H1 (cell line): ENCODE measurements at regions not wholly inside any gene's neighbourhood (a gene's known extent, or its start where the extent isn't known, plus 50 kb on each side); places are given as distances from the start of the nearest gene placed in this dataset.

ENCODE experiments used
- CTCF ChIA-PET: fragments of 300-600 bp; sonication (Branson Sonifier 250); formaldehyde crosslinking; loops from one replicate; lab custom pipeline; 2021; ENCODE audit not compliant: partially characterized antibody; lab: Charles Lee
- POLR2A ChIA-PET: fragments of 300-600 bp; sonication (Branson Sonifier 250); formaldehyde crosslinking; loops from one replicate; lab custom pipeline; 2021; ENCODE audit warnings: inconsistent platforms; ENCODE audit not compliant: partially characterized antibody; lab: Charles Lee
- DNase-seq, 2 experiments: peaks; one replicate each; pipeline versions ENCODE4 v3.0.0 to v3.0.0-alpha.2; 2010 to 2022; ENCODE audit warnings: low spot score in 2 of 2, low read depth in 1 of 2, mixed read lengths in 1 of 2
- FAIRE-seq: peaks from 2 replicates; lab custom pipeline; 2011; peaks lifted over from hg19 to GRCh38; lab: Jason Lieb, UNC
- H2AFZ ChIP-seq: 2 replicates; pipeline ENCODE4 v1.8.1; 2012; ENCODE audit warnings: low read length, inconsistent platforms
- H2AK5ac ChIP-seq: 2 replicates; pipeline ENCODE4 v1.6.1; 2013; ENCODE audit warnings: low read depth, low read length
- H2BK120ac ChIP-seq: replicated peaks from 2 replicates; pipeline ENCODE3; 2013; ENCODE audit warnings: low read depth, low read length, inconsistent platforms
- H2BK12ac ChIP-seq: 2 replicates; pipeline ENCODE4 v1.6.1; 2013; ENCODE audit warnings: low read depth, low read length
- H2BK15ac ChIP-seq: 2 replicates; pipeline ENCODE4 v1.6.1; 2013; ENCODE audit warnings: low read length
- H2BK20ac ChIP-seq: 2 replicates; pipeline ENCODE4 v1.6.1; 2013; ENCODE audit warnings: low read length
- H2BK5ac ChIP-seq: 2 replicates; pipeline ENCODE4 v1.6.1; 2013; ENCODE audit warnings: low read depth, low read length
- H3K14ac ChIP-seq: 2 replicates; pipeline ENCODE4 v1.6.1; 2013; ENCODE audit warnings: inconsistent platforms; ENCODE audit not compliant: insufficient read length
- H3K18ac ChIP-seq: 2 replicates; pipeline ENCODE4 v1.6.1; 2013; ENCODE audit warnings: low read length; ENCODE audit errors: extremely low read depth
- H3K23ac ChIP-seq: 2 replicates; pipeline ENCODE4 v1.6.1; 2013; ENCODE audit warnings: inconsistent platforms; ENCODE audit not compliant: insufficient read length
- H3K23me2 ChIP-seq: 2 replicates; pipeline ENCODE4 v1.6.1; 2013; ENCODE audit warnings: low read depth, low read length
- H3K27ac ChIP-seq: 2 replicates; pipeline ENCODE4 v1.6.1; 2011; ENCODE audit warnings: low read depth, low read length, inconsistent platforms
- H3K27me3 ChIP-seq, 4 experiments: replicated peaks in 1 of 4; 1 replicate in 1 of 4; 2 replicates in 3 of 4; pipeline versions ENCODE4 v1.6.1 to v1.8.1; 2011 to 2013; ENCODE audit warnings: low read length in 3 of 4, mild to moderate bottlenecking in 3 of 4, inconsistent platforms in 2 of 4, mixed read lengths in 2 of 4, moderate library complexity in 1 of 4; ENCODE audit not compliant: control insufficient read depth in 3 of 4, insufficient read depth in 3 of 4; ENCODE audit errors: extremely low read depth in 1 of 4
- H3K36me3 ChIP-seq, 4 experiments: 2 replicates each; pipeline versions ENCODE4 v1.6.1 to v1.8.1; 2011 to 2013; ENCODE audit warnings: mild to moderate bottlenecking in 4 of 4, low read length in 3 of 4, moderate library complexity in 2 of 4, control low read depth in 1 of 4, inconsistent platforms in 1 of 4; ENCODE audit not compliant: insufficient read depth in 4 of 4, control insufficient read depth in 2 of 4
- H3K4ac ChIP-seq: replicated peaks from 2 replicates; pipeline ENCODE3; 2013; ENCODE audit warnings: low read length, low read depth, mixed read lengths, inconsistent platforms; ENCODE audit not compliant: insufficient read length
- H3K4me1 ChIP-seq, 4 experiments: replicated peaks in 1 of 4; 1 replicate in 1 of 4; 2 replicates in 3 of 4; pipeline versions ENCODE4 v1.6.1 to v1.8.1; 2011 to 2013; ENCODE audit warnings: low read length in 3 of 4, inconsistent platforms in 2 of 4, mixed read lengths in 1 of 4; ENCODE audit not compliant: insufficient read depth in 4 of 4, control insufficient read depth in 3 of 4
- H3K4me2 ChIP-seq, 2 experiments: 2 replicates each; pipeline versions ENCODE4 v1.6.1 to v1.8.1; 2011 to 2013; ENCODE audit warnings: low read depth in 2 of 2, low read length in 2 of 2, control low read depth in 1 of 2, inconsistent platforms in 1 of 2, mild to moderate bottlenecking in 1 of 2; ENCODE audit not compliant: insufficient read depth in 1 of 2
- H3K4me3 ChIP-seq, 4 experiments: fragments of 200-600, 300-600 bp in 1 of 4; sonication (generic), shearing (Covaris generic), sonication (Bioruptor Twin) in 1 of 4; 2 replicates each; pipeline versions ENCODE4 v1.5.1 to v1.8.1; 2011 to 2016; ENCODE audit warnings: low read length in 4 of 4, low read depth in 3 of 4, control low read depth in 2 of 4, inconsistent platforms in 2 of 4, mild to moderate bottlenecking in 2 of 4, mixed read lengths in 1 of 4, moderate library complexity in 1 of 4; ENCODE audit not compliant: insufficient read depth in 2 of 4; ENCODE audit errors: extremely low read depth in 1 of 4
- H3K56ac ChIP-seq: replicated peaks from 2 replicates; pipeline ENCODE3; 2013; ENCODE audit warnings: low read depth, mild to moderate bottlenecking, mixed read lengths, low read length, inconsistent platforms; ENCODE audit not compliant: insufficient read length
- H3K79me1 ChIP-seq: 2 replicates; pipeline ENCODE4 v1.6.1; 2013; ENCODE audit warnings: low read depth, low read length, control low read depth
- H3K79me2 ChIP-seq, 2 experiments: 2 replicates each; pipeline versions ENCODE4 v1.6.1 to v1.8.1; 2012 to 2013; ENCODE audit warnings: low read length in 2 of 2, mild to moderate bottlenecking in 2 of 2, inconsistent platforms in 1 of 2; ENCODE audit not compliant: insufficient read depth in 2 of 2, control insufficient read depth in 1 of 2
- H3K9ac ChIP-seq, 4 experiments: replicated peaks in 1 of 4; 1 replicate in 1 of 4; 2 replicates in 3 of 4; pipeline versions ENCODE4 v1.6.1 to v1.8.1; 2011 to 2013; ENCODE audit warnings: low read depth in 3 of 4, low read length in 3 of 4, control low read depth in 2 of 4, mild to moderate bottlenecking in 2 of 4, moderate library complexity in 2 of 4, inconsistent platforms in 1 of 4; ENCODE audit errors: extremely low read depth in 1 of 4
- H3K9me3 ChIP-seq, 2 experiments: 2 replicates each; pipeline versions ENCODE4 v1.6.1 to v1.8.1; 2012 to 2013; ENCODE audit warnings: mild to moderate bottlenecking in 2 of 2, moderate library complexity in 2 of 2, control low read depth in 1 of 2, inconsistent platforms in 1 of 2, low read depth in 1 of 2, low read length in 1 of 2, mixed read lengths in 1 of 2; ENCODE audit not compliant: insufficient read depth in 2 of 2
- H4K20me1 ChIP-seq, 2 experiments: replicated peaks in 1 of 2; 2 replicates each; pipeline versions ENCODE3 to v1.8.1; 2011 to 2013; ENCODE audit warnings: inconsistent platforms in 2 of 2, low read length in 2 of 2, mild to moderate bottlenecking in 1 of 2; ENCODE audit not compliant: insufficient read depth in 2 of 2, control insufficient read depth in 1 of 2
- H4K5ac ChIP-seq: 2 replicates; pipeline ENCODE4 v1.6.1; 2013; ENCODE audit warnings: low read length, low read depth, mixed read lengths, inconsistent platforms; ENCODE audit not compliant: insufficient read length
- H4K8ac ChIP-seq: 2 replicates; pipeline ENCODE4 v1.8.0; 2013; ENCODE audit warnings: mild to moderate bottlenecking, moderate library complexity, low read length, inconsistent platforms; ENCODE audit not compliant: insufficient read depth; ENCODE audit errors: extremely low read depth
- H4K91ac ChIP-seq: replicated peaks from 2 replicates; pipeline ENCODE3; 2013; ENCODE audit warnings: low read length, mixed read lengths, inconsistent platforms; ENCODE audit not compliant: insufficient read length
- BACH1 ChIP-seq: IDR thresholded peaks from 2 replicates; pipeline ENCODE4 v1.6.1; 2012; ENCODE audit warnings: low read length, improper control_type of control experiment
- BCL11A ChIP-seq, 2 experiments: IDR thresholded peaks; one replicate each; pipeline ENCODE4 v1.6.1; 2011; ENCODE audit warnings: low read depth in 2 of 2, low read length in 2 of 2, mild to moderate bottlenecking in 2 of 2
- HDAC6 ChIP-seq: IDR thresholded peaks from one replicate; pipeline ENCODE4 v1.7.1; 2012; ENCODE audit warnings: low read depth, mild to moderate bottlenecking, inconsistent platforms, low read length, moderate library complexity
- MAX ChIP-seq: IDR thresholded peaks from 2 replicates; pipeline ENCODE4 v1.6.1; 2012; ENCODE audit warnings: inconsistent platforms
- SIRT6 ChIP-seq: IDR thresholded peaks from one replicate; pipeline ENCODE4 v1.7.1; 2012; ENCODE audit warnings: low read length, inconsistent platforms

GRCh38 chrX:115487608-115488007, 73.4 kb upstream of the PLS3 start:
- FAIRE-seq (no peak), DNase-seq (no peak)
- no peaks in the 10 kb centered on the region for H3K4me1 ChIP-seq
- H2BK20ac ChIP-seq: no peak overlapping the region
- no peak overlapping the region for H2BK15ac ChIP-seq
- TF ChIP-seq BACH1: no peak
- no peak for TF ChIP-seq SIRT6
- no peak for TF ChIP-seq BCL11A (IDR thresholded peaks at IDR 0.05; ENCODE audit: low read depth in 2 of 2, low read length in 2 of 2)
- TF ChIP-seq HDAC6: no peak
- TF ChIP-seq MAX: no peak
- no peak overlapping the region for H4K91ac ChIP-seq
- no peak overlapping the region for H4K5ac ChIP-seq
- ChIA-PET CTCF (no interaction called here), POLR2A (no interaction called here)
- no peak overlapping the region for H2BK12ac ChIP-seq
- no peaks in the 10 kb centered on the region for H3K79me2 ChIP-seq
- H3K79me1 ChIP-seq: no peaks in the 10 kb centered on the region
- no peak overlapping the region for H2BK5ac ChIP-seq
- no peaks in the 10 kb centered on the region for H3K23me2 ChIP-seq
- no peak overlapping the region for H3K23ac ChIP-seq
- H3K27me3 ChIP-seq: no peaks in the 10 kb centered on the region
- H3K4me2 ChIP-seq: no peak overlapping the region
- H4K8ac ChIP-seq: no peak overlapping the region
- no peaks in the 10 kb centered on the region for H4K20me1 ChIP-seq
- H2BK120ac ChIP-seq: no peak overlapping the region
- no peak overlapping the region for H3K9ac ChIP-seq
- H2AK5ac ChIP-seq: no peak overlapping the region
- H2AFZ ChIP-seq: no peak overlapping the region
- H3K14ac ChIP-seq: no peak overlapping the region
- no peak overlapping the region for H3K4ac ChIP-seq
- H3K18ac ChIP-seq: no peak overlapping the region
- H3K9me3 ChIP-seq: no peaks in the 10 kb centered on the region
- H3K56ac ChIP-seq: no peak overlapping the region
- no peaks in the 10 kb centered on the region for H3K36me3 ChIP-seq
- no peak overlapping the region for H3K27ac ChIP-seq
- no peak overlapping the region for H3K4me3 ChIP-seq
